ENCODE measurements at regions not wholly inside any gene's neighbourhood (a gene's known extent, or its start where the extent isn't known, plus 50 kb on each side); places are given as distances from the start of the nearest gene placed in this dataset.

GRCh38 chr2:105682401-105682800, 62.3 kb upstream of the NCK2 start:
- Histone ChIP-seq H3F3A (ENCODE audit: insufficient read depth, low read length, poor library complexity, severe bottlenecking) (no peaks in the 10 kb centered on the region), H3K79me2 (replicated peaks; ENCODE audit: insufficient read depth, low read length) (no peaks in the 10 kb centered on the region), H2AFZ (ENCODE audit: low read depth, low read length) (no peak overlapping the region), H3K4me3 (ENCODE audit: low read length) (no peak overlapping the region), H3K9me3 (ENCODE audit: low read length) (no peaks in the 10 kb centered on the region), H3K27me3 (ENCODE audit: insufficient read depth, low read depth, low read length) (no peaks in the 10 kb centered on the region), H3K27ac (ENCODE audit: low read length) (no peak overlapping the region), H3K9ac (ENCODE audit: low read length) (no peak overlapping the region), H3K36me3 (ENCODE audit: insufficient read depth, low read length) (no peaks in the 10 kb centered on the region), H4K20me1 (ENCODE audit: insufficient read depth) (no peaks in the 10 kb centered on the region), H3K4me2 (ENCODE audit: low read length) (no peak overlapping the region), H3K9me2 (ENCODE audit: insufficient read depth, low read length) (no peaks in the 10 kb centered on the region)
- TF ChIP-seq CTCF (IDR thresholded peaks at IDR 0.05; ENCODE audit: poor library complexity, severe bottlenecking) = no peak
- TF ChIP-seq MXI1 (conservative IDR thresholded peaks at IDR 0.05; ENCODE audit: poor library complexity, severe bottlenecking) = no peak
- TF ChIP-seq RAD21 (conservative IDR thresholded peaks at IDR 0.05) = no peak
- no peak for TF ChIP-seq EZH2 (IDR thresholded peaks at IDR 0.05; ENCODE audit: borderline replicate concordance, insufficient read depth, low read length, poor library complexity, severe bottlenecking)
- TF ChIP-seq EP300 (conservative IDR thresholded peaks at IDR 0.05; ENCODE audit: poor library complexity, severe bottlenecking) = no peak
- no peak for TF ChIP-seq TAF1 (IDR thresholded peaks at IDR 0.05; ENCODE audit: low read depth)
- no peak for TF ChIP-seq POLR2AphosphoS5 (IDR thresholded peaks at IDR 0.05)
- TF ChIP-seq REST (IDR thresholded peaks at IDR 0.05; ENCODE audit: borderline replicate concordance) = no peak
- TF ChIP-seq SMC3 (conservative IDR thresholded peaks at IDR 0.05; ENCODE audit: poor library complexity) = no peak

GRCh38 chr2:105681927-105682326, 62.8 kb upstream of the NCK2 start:
- Histone ChIP-seq H3K4me2 (ENCODE audit: low read length) (no peak overlapping the region), H2AFZ (ENCODE audit: low read depth, low read length) (no peak overlapping the region), H3F3A (ENCODE audit: insufficient read depth, low read length, poor library complexity, severe bottlenecking) (no peaks in the 10 kb centered on the region), H3K4me3 (ENCODE audit: low read length) (no peak overlapping the region), H3K9me3 (ENCODE audit: low read length) (no peaks in the 10 kb centered on the region), H3K27me3 (ENCODE audit: insufficient read depth, low read depth, low read length) (no peaks in the 10 kb centered on the region), H3K79me2 (replicated peaks; ENCODE audit: insufficient read depth, low read length) (no peaks in the 10 kb centered on the region), H3K9me2 (ENCODE audit: insufficient read depth, low read length) (no peaks in the 10 kb centered on the region), H3K36me3 (ENCODE audit: insufficient read depth, low read length) (no peaks in the 10 kb centered on the region), H3K9ac (ENCODE audit: low read length) (no peak overlapping the region), H4K20me1 (ENCODE audit: insufficient read depth) (no peaks in the 10 kb centered on the region), H3K27ac (ENCODE audit: low read length) (no peak overlapping the region)
- no peak for TF ChIP-seq SMC3 (conservative IDR thresholded peaks at IDR 0.05; ENCODE audit: poor library complexity)
- TF ChIP-seq POLR2AphosphoS5 (IDR thresholded peaks at IDR 0.05) = no peak
- TF ChIP-seq CTCF (IDR thresholded peaks at IDR 0.05; ENCODE audit: poor library complexity, severe bottlenecking) = no peak
- TF ChIP-seq TAF1 (IDR thresholded peaks at IDR 0.05; ENCODE audit: low read depth) = no peak
- no peak for TF ChIP-seq EP300 (conservative IDR thresholded peaks at IDR 0.05; ENCODE audit: poor library complexity, severe bottlenecking)
- no peak for TF ChIP-seq EZH2 (IDR thresholded peaks at IDR 0.05; ENCODE audit: borderline replicate concordance, insufficient read depth, low read length, poor library complexity, severe bottlenecking)
